ENCODE measurements at regions not wholly inside any gene's neighbourhood (a gene's known extent, or its start where the extent isn't known, plus 50 kb on each side); places are given as distances from the start of the nearest gene placed in this dataset.

DNA sequence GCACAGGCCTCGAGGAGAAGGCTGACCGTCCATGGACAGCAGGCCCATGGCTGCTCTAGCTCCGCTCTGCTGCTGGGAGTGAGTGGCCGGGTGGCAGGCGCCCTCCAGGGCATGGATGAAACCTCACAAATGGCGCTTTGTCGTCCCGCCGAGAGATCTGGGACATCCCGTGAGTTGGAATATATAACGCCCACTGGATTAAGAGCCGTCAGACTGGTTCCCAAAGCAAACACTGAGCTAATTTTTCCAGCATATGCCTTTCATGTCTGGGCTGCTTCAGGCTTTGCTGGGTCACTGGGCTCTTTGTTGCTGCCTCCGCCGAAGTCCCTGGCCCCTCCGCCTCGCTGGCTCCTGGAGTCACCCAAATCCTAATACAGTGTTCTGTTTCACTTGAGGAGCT, 266.3 kb downstream of the FOXL1 start:
- Histone ChIP-seq H3K36me3 (ENCODE audit: insufficient read depth, low read length) (no peaks in the 10 kb centered on the region), H3K27ac (ENCODE audit: low read length) (no peak overlapping the region), H3K4me3 (ENCODE audit: low read depth in 1 of 2, low read length in 2 of 2) (no peak overlapping the region), H3K27me3 (ENCODE audit: insufficient read depth, low read length, poor library complexity) (no peaks in the 10 kb centered on the region), H3K9me3 (ENCODE audit: insufficient read depth, low read length, severe bottlenecking) (no peaks in the 10 kb centered on the region), H3K9ac (ENCODE audit: low read depth, low read length) (no peak overlapping the region), H2AFZ (ENCODE audit: low read depth, low read length) (no peak overlapping the region), H3K79me2 (ENCODE audit: insufficient read depth, low read length) (no peaks in the 10 kb centered on the region), H4K20me1 (ENCODE audit: insufficient read depth, low read length) (no peaks in the 10 kb centered on the region), H3K4me1 (ENCODE audit: insufficient read depth, low read length) (no peaks in the 10 kb centered on the region), H3K4me2 (ENCODE audit: insufficient read depth, low read length) (no peak overlapping the region)
- no peak for TF ChIP-seq EZH2 (IDR thresholded peaks at IDR 0.05; ENCODE audit: borderline replicate concordance, low read depth, low read length, severe bottlenecking)
- TF ChIP-seq, protein P1, sequence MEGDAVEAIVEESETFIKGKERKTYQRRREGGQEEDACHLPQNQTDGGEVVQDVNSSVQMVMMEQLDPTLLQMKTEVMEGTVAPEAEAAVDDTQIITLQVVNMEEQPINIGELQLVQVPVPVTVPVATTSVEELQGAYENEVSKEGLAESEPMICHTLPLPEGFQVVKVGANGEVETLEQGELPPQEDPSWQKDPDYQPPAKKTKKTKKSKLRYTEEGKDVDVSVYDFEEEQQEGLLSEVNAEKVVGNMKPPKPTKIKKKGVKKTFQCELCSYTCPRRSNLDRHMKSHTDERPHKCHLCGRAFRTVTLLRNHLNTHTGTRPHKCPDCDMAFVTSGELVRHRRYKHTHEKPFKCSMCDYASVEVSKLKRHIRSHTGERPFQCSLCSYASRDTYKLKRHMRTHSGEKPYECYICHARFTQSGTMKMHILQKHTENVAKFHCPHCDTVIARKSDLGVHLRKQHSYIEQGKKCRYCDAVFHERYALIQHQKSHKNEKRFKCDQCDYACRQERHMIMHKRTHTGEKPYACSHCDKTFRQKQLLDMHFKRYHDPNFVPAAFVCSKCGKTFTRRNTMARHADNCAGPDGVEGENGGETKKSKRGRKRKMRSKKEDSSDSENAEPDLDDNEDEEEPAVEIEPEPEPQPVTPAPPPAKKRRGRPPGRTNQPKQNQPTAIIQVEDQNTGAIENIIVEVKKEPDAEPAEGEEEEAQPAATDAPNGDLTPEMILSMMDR (IDR thresholded peaks at IDR 0.05; ENCODE audit: borderline replicate concordance, extremely low read depth, low read length, poor library complexity, severe bottlenecking): no peak
- no peak for ATAC-seq (ENCODE audit: insufficient read depth, low read depth)
- DNase-seq: no peak

DNA sequence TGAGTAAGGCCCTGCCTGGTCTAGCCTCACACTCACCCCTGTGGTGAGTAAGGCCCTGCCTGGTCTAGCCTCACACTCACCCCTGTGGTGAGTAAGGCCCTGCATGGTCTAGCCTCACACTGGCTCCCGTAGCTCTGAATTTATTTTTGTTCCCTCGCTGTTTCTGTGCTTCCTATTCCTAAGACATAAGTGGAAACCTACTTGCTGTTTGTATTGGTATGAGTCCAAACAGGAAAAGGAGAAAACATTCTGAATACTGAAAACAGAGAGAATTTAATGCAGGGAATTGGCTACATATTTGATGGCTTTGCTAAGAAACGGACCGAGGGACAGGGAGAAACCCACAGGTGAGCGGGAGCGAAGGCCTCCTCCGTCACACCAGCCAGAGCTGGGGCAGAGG, 267.8 kb downstream of the FOXL1 start:
- no peak overlapping the region for H3K27ac ChIP-seq (ENCODE audit: low read length)
- no peaks in the 10 kb centered on the region for H3K27me3 ChIP-seq (ENCODE audit: insufficient read depth, low read length, poor library complexity)
- H3K4me2 ChIP-seq (ENCODE audit: insufficient read depth, low read length): no peak overlapping the region
- no peaks in the 10 kb centered on the region for H4K20me1 ChIP-seq (ENCODE audit: insufficient read depth, low read length)
- no peak overlapping the region for H3K4me3 ChIP-seq (ENCODE audit: low read depth in 1 of 2, low read length in 2 of 2)
- TF ChIP-seq EZH2 (IDR thresholded peaks at IDR 0.05; ENCODE audit: borderline replicate concordance, low read depth, low read length, severe bottlenecking): no peak
- TF ChIP-seq, protein P1 (IDR thresholded peaks at IDR 0.05; ENCODE audit: borderline replicate concordance, extremely low read depth, low read length, poor library complexity, severe bottlenecking): no peak
- no peak overlapping the region for H3K9ac ChIP-seq (ENCODE audit: low read depth, low read length)
- no peaks in the 10 kb centered on the region for H3K4me1 ChIP-seq (ENCODE audit: insufficient read depth, low read length)
- H3K79me2 ChIP-seq (ENCODE audit: insufficient read depth, low read length): no peaks in the 10 kb centered on the region
- H3K36me3 ChIP-seq (ENCODE audit: insufficient read depth, low read length): no peaks in the 10 kb centered on the region
- no peak for ATAC-seq (ENCODE audit: insufficient read depth, low read depth)
- DNase-seq: no peak
- H3K9me3 ChIP-seq (ENCODE audit: insufficient read depth, low read length, severe bottlenecking): no peaks in the 10 kb centered on the region
- H2AFZ ChIP-seq (ENCODE audit: low read depth, low read length): no peak overlapping the region

DNA sequence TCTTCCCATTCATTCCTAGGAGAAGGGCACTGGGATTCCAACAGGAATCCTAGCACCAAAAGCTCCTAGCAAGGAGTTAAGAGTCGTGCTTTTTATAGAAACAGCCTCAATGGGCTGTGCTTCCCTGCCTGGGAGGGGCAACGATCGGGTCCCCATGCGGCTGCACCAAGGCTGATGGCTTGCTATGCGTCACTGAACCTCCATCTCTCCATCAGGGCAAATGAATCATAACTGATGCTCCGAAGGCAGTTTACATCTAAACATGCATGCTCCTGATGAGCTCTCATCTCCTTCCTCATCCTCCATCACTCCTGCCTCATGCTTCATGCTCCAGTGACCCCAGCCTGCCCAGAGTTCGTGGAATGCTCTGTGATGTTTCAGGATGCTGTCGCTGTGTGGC, 270.5 kb downstream of the FOXL1 start:
- Histone ChIP-seq H3K27me3 (ENCODE audit: insufficient read depth, low read length, poor library complexity) (no peaks in the 10 kb centered on the region), H3K79me2 (ENCODE audit: insufficient read depth, low read length) (no peaks in the 10 kb centered on the region), H4K20me1 (ENCODE audit: insufficient read depth, low read length) (no peaks in the 10 kb centered on the region), H2AFZ (ENCODE audit: low read depth, low read length) (no peak overlapping the region), H3K4me2 (ENCODE audit: insufficient read depth, low read length) (no peak overlapping the region), H3K27ac (ENCODE audit: low read length) (no peak overlapping the region), H3K9ac (ENCODE audit: low read depth, low read length) (no peak overlapping the region), H3K9me3 (ENCODE audit: insufficient read depth, low read length, severe bottlenecking) (no peaks in the 10 kb centered on the region), H3K4me3 (ENCODE audit: low read depth in 1 of 2, low read length in 2 of 2) (no peak overlapping the region), H3K36me3 (ENCODE audit: insufficient read depth, low read length) (no peaks in the 10 kb centered on the region), H3K4me1 (ENCODE audit: insufficient read depth, low read length) (no peaks in the 10 kb centered on the region)
- TF ChIP-seq EZH2 (IDR thresholded peaks at IDR 0.05; ENCODE audit: borderline replicate concordance, low read depth, low read length, severe bottlenecking): no peak
- TF ChIP-seq, protein P1 (IDR thresholded peaks at IDR 0.05; ENCODE audit: borderline replicate concordance, extremely low read depth, low read length, poor library complexity, severe bottlenecking): no peak
- DNase-seq (no peak), ATAC-seq (ENCODE audit: insufficient read depth, low read depth) (no peak)

DNA sequence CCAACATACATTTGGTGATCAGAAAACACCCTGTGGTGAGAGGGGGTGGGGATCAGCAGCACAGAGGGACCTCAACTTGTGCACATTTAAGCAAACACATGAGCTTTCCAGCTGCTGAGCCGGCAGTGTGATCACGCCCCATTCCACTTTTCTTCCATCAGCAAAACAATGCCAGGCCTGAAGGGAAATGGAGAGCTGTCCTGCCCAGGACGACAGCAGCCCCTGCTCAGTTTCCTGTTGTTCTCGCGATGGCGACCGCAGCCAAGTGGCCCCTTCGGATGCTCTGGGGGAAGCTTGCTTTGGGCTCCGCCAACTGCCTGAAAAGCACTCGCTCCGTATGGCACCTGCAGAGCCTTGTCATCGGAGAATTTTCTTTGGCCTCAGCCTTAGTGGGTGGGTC, 272.3 kb downstream of the FOXL1 start:
- no peaks in the 10 kb centered on the region for H3K79me2 ChIP-seq (ENCODE audit: insufficient read depth, low read length)
- ATAC-seq (ENCODE audit: insufficient read depth, low read depth) (no peak), DNase-seq (no peak)
- H3K9ac ChIP-seq (ENCODE audit: low read depth, low read length): no peak overlapping the region
- H3K27ac ChIP-seq (ENCODE audit: low read length): no peak overlapping the region
- H3K4me2 ChIP-seq (ENCODE audit: insufficient read depth, low read length): no peak overlapping the region
- no peak for TF ChIP-seq EZH2 (IDR thresholded peaks at IDR 0.05; ENCODE audit: borderline replicate concordance, low read depth, low read length, severe bottlenecking)
- TF ChIP-seq, protein P1 (IDR thresholded peaks at IDR 0.05; ENCODE audit: borderline replicate concordance, extremely low read depth, low read length, poor library complexity, severe bottlenecking): no peak
- no peak overlapping the region for H2AFZ ChIP-seq (ENCODE audit: low read depth, low read length)
- H3K27me3 ChIP-seq (ENCODE audit: insufficient read depth, low read length, poor library complexity): no peaks in the 10 kb centered on the region
- no peaks in the 10 kb centered on the region for H3K36me3 ChIP-seq (ENCODE audit: insufficient read depth, low read length)
- no peak overlapping the region for H3K4me3 ChIP-seq (ENCODE audit: low read depth in 1 of 2, low read length in 2 of 2)
- no peaks in the 10 kb centered on the region for H3K4me1 ChIP-seq (ENCODE audit: insufficient read depth, low read length)
- H4K20me1 ChIP-seq (ENCODE audit: insufficient read depth, low read length): no peaks in the 10 kb centered on the region
- H3K9me3 ChIP-seq (ENCODE audit: insufficient read depth, low read length, severe bottlenecking): no peaks in the 10 kb centered on the region
